Neuronal stem cell (in vitro differentiated cells): ENCODE measurements at regions not wholly inside any gene's neighbourhood (a gene's known extent, or its start where the extent isn't known, plus 50 kb on each side); places are given as distances from the start of the nearest gene placed in this dataset.

Experiments
- DNase-seq: peaks from one replicate; pipeline ENCODE4 v3.0.0-alpha.2; 2013; ENCODE audit warnings: low spot score
- H2AFZ ChIP-seq: one replicate; pipeline ENCODE4 v1.6.1; 2013; ENCODE audit warnings: mild to moderate bottlenecking, low read length, inconsistent platforms
- H2AK5ac ChIP-seq: 2 replicates; pipeline ENCODE4 v1.6.1; 2013; ENCODE audit warnings: low read depth, mild to moderate bottlenecking, inconsistent platforms, low read length, moderate library complexity, mixed read lengths
- H2BK120ac ChIP-seq: 2 replicates; pipeline ENCODE4 v1.6.1; 2013; ENCODE audit warnings: low read depth, mild to moderate bottlenecking, inconsistent platforms, low read length, moderate library complexity, mixed read lengths
- H2BK12ac ChIP-seq: one replicate; pipeline ENCODE4 v1.6.1; 2013; ENCODE audit warnings: low read length, inconsistent platforms
- H2BK15ac ChIP-seq: 2 replicates; pipeline ENCODE4 v1.6.1; 2013; ENCODE audit warnings: mild to moderate bottlenecking, low read length, inconsistent platforms, mixed read lengths
- H2BK5ac ChIP-seq: one replicate; pipeline ENCODE4 v1.6.1; 2013; ENCODE audit warnings: inconsistent platforms, mild to moderate bottlenecking, low read length, moderate library complexity
- H3K14ac ChIP-seq: one replicate; pipeline ENCODE4 v1.6.1; 2013; ENCODE audit warnings: low read length, inconsistent platforms
- H3K18ac ChIP-seq: 2 replicates; pipeline ENCODE4 v1.6.1; 2013; ENCODE audit warnings: low read length, inconsistent platforms
- H3K23ac ChIP-seq: 2 replicates; pipeline ENCODE4 v1.6.1; 2013; ENCODE audit warnings: low read depth, mild to moderate bottlenecking, mixed read lengths, low read length, inconsistent platforms; ENCODE audit not compliant: poor library complexity
- H3K27ac ChIP-seq: replicated peaks from 3 replicates; pipeline ENCODE4 v1.5.1; 2013; ENCODE audit warnings: low read length, inconsistent platforms
- H3K27me3 ChIP-seq, 3 experiments: 2 replicates each; pipeline ENCODE4 v1.6.1; 2013; ENCODE audit warnings: low read length in 3 of 3, mild to moderate bottlenecking in 2 of 3, inconsistent platforms in 1 of 3, low read depth in 1 of 3, mixed read lengths in 1 of 3, moderate library complexity in 1 of 3; ENCODE audit not compliant: control insufficient read depth in 3 of 3, insufficient read depth in 3 of 3
- H3K36me3 ChIP-seq, 2 donors: replicated peaks in 1 of 2; 2 replicates each; pipeline ENCODE4 v1.6.1; 2013; ENCODE audit warnings: low read length in 2 of 2; ENCODE audit not compliant: control insufficient read depth in 2 of 2, insufficient read depth in 2 of 2
- H3K4ac ChIP-seq: 2 replicates; pipeline ENCODE4 v1.6.1; 2013; ENCODE audit warnings: inconsistent platforms, mild to moderate bottlenecking, low read length, moderate library complexity
- H3K4me1 ChIP-seq, 2 donors: 1 replicate in 1 of 2; 2 replicates in 1 of 2; pipeline ENCODE4 v1.6.1; 2013; ENCODE audit warnings: low read length in 2 of 2, low read depth in 1 of 2; ENCODE audit not compliant: control insufficient read depth in 2 of 2, insufficient read depth in 1 of 2
- H3K4me2 ChIP-seq: one replicate; pipeline ENCODE4 v1.6.1; 2013; ENCODE audit warnings: mild to moderate bottlenecking, low read length, inconsistent platforms; ENCODE audit not compliant: insufficient read depth, poor library complexity, severe bottlenecking
- H3K4me3 ChIP-seq, 2 donors: 2 replicates each; pipeline ENCODE4 v1.5.1; 2013; ENCODE audit warnings: low read length in 2 of 2, mild to moderate bottlenecking in 2 of 2, inconsistent platforms in 1 of 2, moderate library complexity in 1 of 2
- H3K79me1 ChIP-seq: one replicate; pipeline ENCODE4 v1.6.1; 2013; ENCODE audit warnings: low read depth, mild to moderate bottlenecking, inconsistent platforms, low read length, moderate library complexity
- H3K9ac ChIP-seq: one replicate; pipeline ENCODE4 v1.6.1; 2013; ENCODE audit warnings: mild to moderate bottlenecking, low read depth, low read length, inconsistent platforms; ENCODE audit not compliant: poor library complexity
- H3K9me3 ChIP-seq, 2 donors: replicated peaks in 1 of 2; 2 replicates each; pipeline versions ENCODE3 to v1.6.1; 2013; ENCODE audit warnings: low read length in 2 of 2, mild to moderate bottlenecking in 2 of 2, inconsistent platforms in 1 of 2, low read depth in 1 of 2, mixed read lengths in 1 of 2, moderate library complexity in 1 of 2; ENCODE audit not compliant: control insufficient read depth in 2 of 2, insufficient read depth in 1 of 2
- H4K8ac ChIP-seq: one replicate; pipeline ENCODE4 v1.6.1; 2013; ENCODE audit warnings: low read depth, mild to moderate bottlenecking, inconsistent platforms, low read length, moderate library complexity
- H4K91ac ChIP-seq: one replicate; pipeline ENCODE4 v1.6.1; 2013; ENCODE audit warnings: low read length, low read depth, mild to moderate bottlenecking, inconsistent platforms; ENCODE audit not compliant: poor library complexity
- WGBS, 2 donors: extraction: QIAGEN DNeasy Blood & Tissue Kit; methylation state at CpG; one replicate each; pipeline ENCODE4 v1.1.7; 2013; ENCODE audit warnings: missing lambda C conversion rate in 2 of 2, mixed read lengths in 1 of 2; ENCODE audit not compliant: insufficient read length in 2 of 2, insufficient replicate concordance in 1 of 2; ENCODE audit errors: extremely low coverage in 2 of 2; 5-methylcytosine and 5-hydroxymethylcytosine counted together

DNA sequence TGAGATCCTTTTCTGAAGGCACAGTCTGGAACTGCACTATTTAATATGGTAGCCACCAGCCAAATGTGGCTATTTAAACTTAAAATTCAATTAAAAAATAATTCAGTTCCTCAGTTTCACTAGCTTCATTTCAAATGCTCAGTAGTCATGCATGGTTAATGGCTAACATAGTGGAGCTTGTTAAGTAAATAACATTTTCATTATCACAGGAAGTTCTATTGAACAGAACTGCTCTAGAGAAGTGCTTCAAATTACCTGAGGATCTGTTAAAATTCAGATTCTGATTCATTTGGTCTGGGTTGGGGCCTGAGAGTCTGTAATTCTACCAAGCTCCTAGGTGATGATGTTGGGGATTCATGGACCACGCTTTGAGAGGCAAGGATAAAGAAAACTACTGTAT lies 109.6 kb upstream of the THRB start:
- Histone ChIP-seq H3K14ac (no peak overlapping the region), H3K27me3 (no peaks in the 10 kb centered on the region), H2BK5ac (no peak overlapping the region), H2BK12ac (no peak overlapping the region), H3K18ac (no peak overlapping the region), H3K4ac (no peak overlapping the region), H4K8ac (no peak overlapping the region), H3K4me2 (no peak overlapping the region), H2BK15ac (no peak overlapping the region), H2BK120ac (no peak overlapping the region), H2AK5ac (no peak overlapping the region), H3K79me1 (no peaks in the 10 kb centered on the region), H3K27ac (no peak overlapping the region), H3K36me3 (no peaks in the 10 kb centered on the region), H3K9ac (no peak overlapping the region), H3K4me1 (no peaks in the 10 kb centered on the region), H3K9me3 (no peaks in the 10 kb centered on the region), H2AFZ (no peak overlapping the region), H3K4me3 (no peak overlapping the region), H3K23ac (no peak overlapping the region), H4K91ac (no peak overlapping the region)
- no peak for DNase-seq
- no CpG with 5 or more reads among the region's 1 CpG for WGBS, 2 donors

DNA sequence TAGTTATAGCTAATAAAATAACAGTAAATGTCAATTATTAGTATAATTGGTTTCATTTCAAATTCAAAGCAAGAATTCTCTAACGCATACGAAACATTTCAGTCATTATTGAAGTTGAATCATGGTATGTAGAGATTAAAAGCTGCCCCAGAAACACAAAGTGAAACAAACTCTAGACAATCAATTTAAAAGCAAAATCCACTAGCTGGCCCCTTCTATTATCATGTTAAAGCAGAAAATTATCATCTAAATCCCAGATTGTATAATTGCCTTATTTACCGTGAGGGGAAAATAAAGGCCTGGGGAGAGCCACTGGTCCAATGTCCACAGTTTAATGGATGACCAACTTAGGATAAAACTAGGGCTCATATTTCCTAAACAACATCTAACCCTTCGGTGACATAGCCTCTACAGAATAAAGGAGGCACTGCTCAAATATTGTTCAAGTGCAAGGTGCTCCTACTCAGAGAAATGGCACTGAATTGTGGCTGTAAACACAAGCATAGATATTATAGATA lies 110.9 kb upstream of the THRB start:
- Histone ChIP-seq H3K36me3 (no peaks in the 10 kb centered on the region), H3K9me3 (no peaks in the 10 kb centered on the region), H3K14ac (no peak overlapping the region), H2BK120ac (no peak overlapping the region), H3K27me3 (no peaks in the 10 kb centered on the region), H2BK5ac (no peak overlapping the region), H2AFZ (no peak overlapping the region), H2BK12ac (no peak overlapping the region), H3K4me1 (no peaks in the 10 kb centered on the region), H4K91ac (no peak overlapping the region), H4K8ac (no peak overlapping the region), H3K4me2 (no peak overlapping the region), H2AK5ac (no peak overlapping the region), H3K4me3 (no peak overlapping the region), H3K9ac (no peak overlapping the region), H3K23ac (no peak overlapping the region), H3K79me1 (no peaks in the 10 kb centered on the region), H3K4ac (no peak overlapping the region), H3K27ac (no peak overlapping the region), H2BK15ac (no peak overlapping the region), H3K18ac (no peak overlapping the region)
- WGBS, 2 donors, result no CpG with 5 or more reads among the region's 4 CpGs
- DNase-seq, result no peak

DNA sequence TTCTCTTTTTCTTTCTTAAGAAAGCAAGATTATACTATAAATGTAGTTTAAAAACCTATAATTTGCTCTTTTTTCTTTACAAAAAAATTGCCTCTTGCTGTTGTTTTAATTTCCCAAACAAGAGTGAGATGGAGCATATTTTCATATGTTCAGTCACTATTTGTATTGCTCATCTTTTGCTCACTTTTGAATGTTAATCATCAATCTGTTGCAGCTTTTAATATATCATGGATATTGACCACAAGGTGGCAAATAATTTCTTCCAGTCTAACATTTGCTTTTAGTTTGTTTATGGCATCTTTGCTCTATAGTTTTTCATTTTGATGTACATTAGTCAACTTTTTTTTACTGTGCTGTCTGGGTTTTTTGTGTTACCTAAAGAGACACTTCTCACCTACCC lies 112.6 kb upstream of the THRB start:
- no peak overlapping the region for H2AFZ ChIP-seq
- H3K9ac ChIP-seq, result no peak overlapping the region
- H3K36me3 ChIP-seq, result no peaks in the 10 kb centered on the region
- no peak overlapping the region for H3K23ac ChIP-seq
- no peak overlapping the region for H2BK12ac ChIP-seq
- H3K14ac ChIP-seq, result no peak overlapping the region
- no peak overlapping the region for H2BK15ac ChIP-seq
- H3K4me3 ChIP-seq, result no peak overlapping the region
- H4K8ac ChIP-seq, result no peak overlapping the region
- DNase-seq, result no peak
- H3K27ac ChIP-seq, result no peak overlapping the region
- no peak overlapping the region for H2BK5ac ChIP-seq
- H3K79me1 ChIP-seq, result no peaks in the 10 kb centered on the region
- no peak overlapping the region for H3K4ac ChIP-seq
- H3K18ac ChIP-seq, result no peak overlapping the region
- no peak overlapping the region for H2AK5ac ChIP-seq
- no peaks in the 10 kb centered on the region for H3K9me3 ChIP-seq
- no peaks in the 10 kb centered on the region for H3K27me3 ChIP-seq
- no peak overlapping the region for H3K4me2 ChIP-seq
- H2BK120ac ChIP-seq, result no peak overlapping the region
- H4K91ac ChIP-seq, result no peak overlapping the region
- no peaks in the 10 kb centered on the region for H3K4me1 ChIP-seq

DNA sequence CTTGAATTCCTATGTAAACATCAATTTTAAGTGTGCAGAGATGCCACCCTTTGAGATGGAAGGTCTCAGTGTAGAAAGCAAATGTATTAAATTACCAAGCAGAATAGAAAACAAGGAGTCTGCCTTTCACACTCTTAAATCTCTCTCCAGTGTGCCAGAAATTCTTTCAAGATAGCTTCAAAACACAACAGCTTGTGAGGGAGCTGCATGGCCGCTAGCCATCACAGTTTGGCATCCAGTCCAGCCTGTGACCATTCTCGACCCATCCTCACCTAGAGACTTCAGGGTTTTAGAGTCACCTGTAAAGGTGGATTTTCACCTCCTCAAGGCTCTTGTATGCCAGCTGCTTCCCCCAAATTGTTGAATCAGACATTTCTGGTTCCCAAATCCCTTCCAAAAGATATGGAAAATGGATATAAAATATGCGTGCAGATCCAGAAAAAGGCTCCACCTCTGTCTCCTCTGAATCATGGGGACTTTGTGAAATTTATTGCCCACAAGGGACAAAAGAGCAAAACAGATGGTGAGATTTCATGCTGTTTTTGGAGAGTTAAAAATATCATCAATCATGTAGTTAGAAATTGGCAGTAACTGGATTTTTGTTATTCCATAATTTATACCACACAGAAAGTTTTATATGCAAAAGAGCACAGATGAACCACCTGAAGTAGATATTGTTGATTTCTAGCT lies 114.2 kb upstream of the THRB start:
- no peak overlapping the region for H4K91ac ChIP-seq
- no CpG with 5 or more reads among the region's 3 CpGs for WGBS, 2 donors
- H3K79me1 ChIP-seq, result no peaks in the 10 kb centered on the region
- no peak for DNase-seq
- no peaks in the 10 kb centered on the region for H3K36me3 ChIP-seq
- no peak overlapping the region for H2BK120ac ChIP-seq
- no peak overlapping the region for H3K27ac ChIP-seq
- H3K9ac ChIP-seq, result no peak overlapping the region
- no peaks in the 10 kb centered on the region for H3K9me3 ChIP-seq
- H3K4me1 ChIP-seq, result no peaks in the 10 kb centered on the region
- no peak overlapping the region for H3K23ac ChIP-seq
- H2AK5ac ChIP-seq, result no peak overlapping the region
- H3K4me3 ChIP-seq, result no peak overlapping the region
- H3K4ac ChIP-seq, result no peak overlapping the region
- no peak overlapping the region for H3K18ac ChIP-seq
- no peak overlapping the region for H2AFZ ChIP-seq
- no peak overlapping the region for H2BK5ac ChIP-seq
- H3K14ac ChIP-seq, result no peak overlapping the region
- H3K27me3 ChIP-seq, result no peaks in the 10 kb centered on the region
- no peak overlapping the region for H4K8ac ChIP-seq
- H2BK12ac ChIP-seq, result no peak overlapping the region
- H2BK15ac ChIP-seq, result no peak overlapping the region
- no peak overlapping the region for H3K4me2 ChIP-seq
